H1 (cell line): ENCODE measurements at regions not wholly inside any gene's neighbourhood (a gene's known extent, or its start where the extent isn't known, plus 50 kb on each side); places are given as distances from the start of the nearest gene placed in this dataset.

Experiments
- CTCF ChIA-PET: fragments of 300-600 bp; sonication (Branson Sonifier 250); formaldehyde crosslinking; loops from one replicate; lab custom pipeline; 2021; ENCODE audit not compliant: partially characterized antibody; lab: Charles Lee
- POLR2A ChIA-PET: fragments of 300-600 bp; sonication (Branson Sonifier 250); formaldehyde crosslinking; loops from one replicate; lab custom pipeline; 2021; ENCODE audit warnings: inconsistent platforms; ENCODE audit not compliant: partially characterized antibody; lab: Charles Lee
- DNase-seq, 2 experiments: peaks; one replicate each; pipeline versions ENCODE4 v3.0.0 to v3.0.0-alpha.2; 2010 to 2022; ENCODE audit warnings: low spot score in 2 of 2, low read depth in 1 of 2, mixed read lengths in 1 of 2
- FAIRE-seq: peaks from 2 replicates; lab custom pipeline; 2011; peaks lifted over from hg19 to GRCh38; lab: Jason Lieb, UNC
- H2AFZ ChIP-seq: 2 replicates; pipeline ENCODE4 v1.8.1; 2012; ENCODE audit warnings: low read length, inconsistent platforms
- H2AK5ac ChIP-seq: 2 replicates; pipeline ENCODE4 v1.6.1; 2013; ENCODE audit warnings: low read depth, low read length
- H2BK120ac ChIP-seq: replicated peaks from 2 replicates; pipeline ENCODE3; 2013; ENCODE audit warnings: low read depth, low read length, inconsistent platforms
- H2BK12ac ChIP-seq: 2 replicates; pipeline ENCODE4 v1.6.1; 2013; ENCODE audit warnings: low read depth, low read length
- H2BK15ac ChIP-seq: 2 replicates; pipeline ENCODE4 v1.6.1; 2013; ENCODE audit warnings: low read length
- H2BK20ac ChIP-seq: 2 replicates; pipeline ENCODE4 v1.6.1; 2013; ENCODE audit warnings: low read length
- H2BK5ac ChIP-seq: 2 replicates; pipeline ENCODE4 v1.6.1; 2013; ENCODE audit warnings: low read depth, low read length
- H3K14ac ChIP-seq: 2 replicates; pipeline ENCODE4 v1.6.1; 2013; ENCODE audit warnings: inconsistent platforms; ENCODE audit not compliant: insufficient read length
- H3K18ac ChIP-seq: 2 replicates; pipeline ENCODE4 v1.6.1; 2013; ENCODE audit warnings: low read length; ENCODE audit errors: extremely low read depth
- H3K23ac ChIP-seq: 2 replicates; pipeline ENCODE4 v1.6.1; 2013; ENCODE audit warnings: inconsistent platforms; ENCODE audit not compliant: insufficient read length
- H3K23me2 ChIP-seq: 2 replicates; pipeline ENCODE4 v1.6.1; 2013; ENCODE audit warnings: low read depth, low read length
- H3K27ac ChIP-seq: 2 replicates; pipeline ENCODE4 v1.6.1; 2011; ENCODE audit warnings: low read depth, low read length, inconsistent platforms
- H3K27me3 ChIP-seq, 4 experiments: replicated peaks in 1 of 4; 1 replicate in 1 of 4; 2 replicates in 3 of 4; pipeline versions ENCODE4 v1.6.1 to v1.8.1; 2011 to 2013; ENCODE audit warnings: low read length in 3 of 4, mild to moderate bottlenecking in 3 of 4, inconsistent platforms in 2 of 4, mixed read lengths in 2 of 4, moderate library complexity in 1 of 4; ENCODE audit not compliant: control insufficient read depth in 3 of 4, insufficient read depth in 3 of 4; ENCODE audit errors: extremely low read depth in 1 of 4
- H3K36me3 ChIP-seq, 4 experiments: 2 replicates each; pipeline versions ENCODE4 v1.6.1 to v1.8.1; 2011 to 2013; ENCODE audit warnings: mild to moderate bottlenecking in 4 of 4, low read length in 3 of 4, moderate library complexity in 2 of 4, control low read depth in 1 of 4, inconsistent platforms in 1 of 4; ENCODE audit not compliant: insufficient read depth in 4 of 4, control insufficient read depth in 2 of 4
- H3K4ac ChIP-seq: replicated peaks from 2 replicates; pipeline ENCODE3; 2013; ENCODE audit warnings: low read length, low read depth, mixed read lengths, inconsistent platforms; ENCODE audit not compliant: insufficient read length
- H3K4me1 ChIP-seq, 4 experiments: replicated peaks in 1 of 4; 1 replicate in 1 of 4; 2 replicates in 3 of 4; pipeline versions ENCODE4 v1.6.1 to v1.8.1; 2011 to 2013; ENCODE audit warnings: low read length in 3 of 4, inconsistent platforms in 2 of 4, mixed read lengths in 1 of 4; ENCODE audit not compliant: insufficient read depth in 4 of 4, control insufficient read depth in 3 of 4
- H3K4me2 ChIP-seq, 2 experiments: 2 replicates each; pipeline versions ENCODE4 v1.6.1 to v1.8.1; 2011 to 2013; ENCODE audit warnings: low read depth in 2 of 2, low read length in 2 of 2, control low read depth in 1 of 2, inconsistent platforms in 1 of 2, mild to moderate bottlenecking in 1 of 2; ENCODE audit not compliant: insufficient read depth in 1 of 2
- H3K4me3 ChIP-seq, 4 experiments: fragments of 200-600, 300-600 bp in 1 of 4; sonication (generic), shearing (Covaris generic), sonication (Bioruptor Twin) in 1 of 4; 2 replicates each; pipeline versions ENCODE4 v1.5.1 to v1.8.1; 2011 to 2016; ENCODE audit warnings: low read length in 4 of 4, low read depth in 3 of 4, control low read depth in 2 of 4, inconsistent platforms in 2 of 4, mild to moderate bottlenecking in 2 of 4, mixed read lengths in 1 of 4, moderate library complexity in 1 of 4; ENCODE audit not compliant: insufficient read depth in 2 of 4; ENCODE audit errors: extremely low read depth in 1 of 4
- H3K56ac ChIP-seq: replicated peaks from 2 replicates; pipeline ENCODE3; 2013; ENCODE audit warnings: low read depth, mild to moderate bottlenecking, mixed read lengths, low read length, inconsistent platforms; ENCODE audit not compliant: insufficient read length
- H3K79me1 ChIP-seq: 2 replicates; pipeline ENCODE4 v1.6.1; 2013; ENCODE audit warnings: low read depth, low read length, control low read depth
- H3K79me2 ChIP-seq, 2 experiments: 2 replicates each; pipeline versions ENCODE4 v1.6.1 to v1.8.1; 2012 to 2013; ENCODE audit warnings: low read length in 2 of 2, mild to moderate bottlenecking in 2 of 2, inconsistent platforms in 1 of 2; ENCODE audit not compliant: insufficient read depth in 2 of 2, control insufficient read depth in 1 of 2
- H3K9ac ChIP-seq, 4 experiments: replicated peaks in 1 of 4; 1 replicate in 1 of 4; 2 replicates in 3 of 4; pipeline versions ENCODE4 v1.6.1 to v1.8.1; 2011 to 2013; ENCODE audit warnings: low read depth in 3 of 4, low read length in 3 of 4, control low read depth in 2 of 4, mild to moderate bottlenecking in 2 of 4, moderate library complexity in 2 of 4, inconsistent platforms in 1 of 4; ENCODE audit errors: extremely low read depth in 1 of 4
- H3K9me3 ChIP-seq, 2 experiments: 2 replicates each; pipeline versions ENCODE4 v1.6.1 to v1.8.1; 2012 to 2013; ENCODE audit warnings: mild to moderate bottlenecking in 2 of 2, moderate library complexity in 2 of 2, control low read depth in 1 of 2, inconsistent platforms in 1 of 2, low read depth in 1 of 2, low read length in 1 of 2, mixed read lengths in 1 of 2; ENCODE audit not compliant: insufficient read depth in 2 of 2
- H4K20me1 ChIP-seq, 2 experiments: replicated peaks in 1 of 2; 2 replicates each; pipeline versions ENCODE3 to v1.8.1; 2011 to 2013; ENCODE audit warnings: inconsistent platforms in 2 of 2, low read length in 2 of 2, mild to moderate bottlenecking in 1 of 2; ENCODE audit not compliant: insufficient read depth in 2 of 2, control insufficient read depth in 1 of 2
- H4K5ac ChIP-seq: 2 replicates; pipeline ENCODE4 v1.6.1; 2013; ENCODE audit warnings: low read length, low read depth, mixed read lengths, inconsistent platforms; ENCODE audit not compliant: insufficient read length
- H4K8ac ChIP-seq: 2 replicates; pipeline ENCODE4 v1.8.0; 2013; ENCODE audit warnings: mild to moderate bottlenecking, moderate library complexity, low read length, inconsistent platforms; ENCODE audit not compliant: insufficient read depth; ENCODE audit errors: extremely low read depth
- H4K91ac ChIP-seq: replicated peaks from 2 replicates; pipeline ENCODE3; 2013; ENCODE audit warnings: low read length, mixed read lengths, inconsistent platforms; ENCODE audit not compliant: insufficient read length
- ASH2L ChIP-seq: fragments of 200-600, 300-600 bp; sonication (generic); IDR thresholded peaks from one replicate; pipeline ENCODE4 v1.7.1; 2017; ENCODE audit warnings: low read length
- CREB1 ChIP-seq: IDR thresholded peaks from 2 replicates; pipeline ENCODE4 v1.6.1; 2012; ENCODE audit warnings: inconsistent platforms
- EP300 ChIP-seq, 2 experiments: IDR thresholded peaks; 1 replicate in 1 of 2; 2 replicates in 1 of 2; pipeline ENCODE4 v1.6.1; 2011 to 2012; ENCODE audit warnings: low read depth in 2 of 2, low read length in 2 of 2, mild to moderate bottlenecking in 2 of 2, borderline replicate concordance in 1 of 2, inconsistent platforms in 1 of 2, moderate library complexity in 1 of 2
- FOSL1 ChIP-seq: IDR thresholded peaks from 2 replicates; pipeline ENCODE4 v1.6.1; 2011; ENCODE audit warnings: mild to moderate bottlenecking, low read depth, low read length, moderate library complexity; ENCODE audit not compliant: insufficient read depth
- HDAC2 ChIP-seq, 2 experiments: fragments of 300-600 bp in 1 of 2; sonication (generic) in 1 of 2; IDR thresholded peaks; 2 replicates each; pipeline ENCODE4 v1.6.1; 2011 to 2012; ENCODE audit warnings: low read depth in 2 of 2, low read length in 2 of 2, mild to moderate bottlenecking in 2 of 2, moderate library complexity in 2 of 2, borderline replicate concordance in 1 of 2, inconsistent platforms in 1 of 2
- RBBP5 ChIP-seq: IDR thresholded peaks from 2 replicates; pipeline ENCODE4 v1.7.1; 2012; ENCODE audit warnings: low read depth, mild to moderate bottlenecking, inconsistent platforms, low read length, moderate library complexity, borderline replicate concordance
- SP1 ChIP-seq: IDR thresholded peaks from 2 replicates; pipeline ENCODE4 v1.6.1; 2011; ENCODE audit warnings: low read depth, low read length
- YY1 ChIP-seq: IDR thresholded peaks from 2 replicates; pipeline ENCODE4 v1.6.1; 2011; ENCODE audit warnings: low read depth, mild to moderate bottlenecking, low read length
- WGBS, 2 experiments: shearing (Covaris generic) in 1 of 2; methylation state at CpG; one replicate each; pipeline versions ENCODE4 v1.1.6 to v1.1.7; 2013 to 2015; ENCODE audit warnings: low lambda C conversion rate in 2 of 2, mixed read lengths in 2 of 2, inconsistent platforms in 1 of 2, low coverage in 1 of 2, missing lambda C conversion rate in 1 of 2; ENCODE audit not compliant: insufficient replicate concordance in 2 of 2, insufficient coverage in 1 of 2, insufficient read length in 1 of 2; ENCODE audit errors: extremely low coverage in 1 of 2, missing lambda C conversion rate in 1 of 2; 5-methylcytosine and 5-hydroxymethylcytosine counted together

DNA sequence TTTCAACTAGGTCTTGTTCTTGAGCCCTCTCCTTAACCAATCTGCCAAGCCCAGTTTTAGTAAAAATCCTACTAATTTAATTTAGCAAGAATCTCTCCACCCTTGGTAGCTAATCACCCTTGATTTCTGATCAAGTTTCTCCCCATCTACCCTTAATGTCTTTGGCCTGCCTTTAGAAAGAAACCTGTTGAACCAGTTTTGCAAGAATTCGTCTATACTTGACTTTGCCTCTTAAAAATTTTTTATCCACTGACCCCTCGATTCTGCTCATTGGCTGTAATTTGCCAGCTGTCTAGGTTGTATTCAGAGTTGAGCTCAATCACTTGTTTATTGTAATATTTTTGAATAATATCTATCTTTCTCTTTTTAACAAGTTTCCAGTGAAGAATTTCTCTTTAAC is 1138.5 kb downstream of the CDH11 start:
- Histone ChIP-seq H3K56ac (no peak overlapping the region), H3K4ac (no peak overlapping the region), H3K4me2 (peak overlapping the region; percentile 59 to 62), H3K14ac (no peak overlapping the region), H3K27me3 (no peaks in the 10 kb centered on the region; a peak in 1 of 7 replicates), H4K20me1 (no peaks in the 10 kb centered on the region), H3K9me3 (no peaks in the 10 kb centered on the region), H3K36me3 (no peaks in the 10 kb centered on the region), H3K23me2 (no peaks in the 10 kb centered on the region), H2BK20ac (0 out of 2 replicates have a peak overlapping the region, but pooled peaks have one; percentile 98), H4K5ac (no peak overlapping the region), H3K9ac (no peak overlapping the region), H2BK12ac (no peak overlapping the region; the same call in 1 of the 2 replicates), H3K79me1 (no peaks in the 10 kb centered on the region), H2AFZ (no peak overlapping the region), H4K91ac (no peak overlapping the region), H3K4me3 (peak overlapping the region in 1 of 4 experiments; percentile 39; a peak in 2 of 8 replicates), H2BK120ac (no peak overlapping the region), H4K8ac (no peak overlapping the region), H2BK15ac (no peak overlapping the region), H3K18ac (peak overlapping the region; percentile 68; the same call in 1 of the 2 replicates), H3K4me1 (peaks cover 8 to 26% (median 15%) of the 10 kb centered on the region in 4 experiments), H3K23ac (no peak overlapping the region), H2AK5ac (no peak overlapping the region), H3K79me2 (no peaks in the 10 kb centered on the region), H2BK5ac (peak overlapping the region; percentile 68; the same call in 1 of the 2 replicates), H3K27ac (no peak overlapping the region)
- CTCF ChIA-PET = no interaction called here
- WGBS, 2 experiments = 60% methylated on average over 2 of the region's 2 CpGs; no CpG with 5 or more reads in 1 of the 2 experiments
- DNase-seq (no peak), FAIRE-seq (no peak)
- no peak for TF ChIP-seq FOSL1
- TF ChIP-seq ASH2L = peak; percentile 56
- TF ChIP-seq SP1 = peak; percentile 74; the same call in 1 of the 2 replicates
- 0 out of 2 replicates have a peak, but pooled peaks have one; percentile 48 for TF ChIP-seq RBBP5
- no peak for TF ChIP-seq CREB1
- no peak for TF ChIP-seq YY1
- 0 out of 3 replicates have a peak, but pooled peaks of 1 of the 2 experiments have one; percentile 31 for TF ChIP-seq EP300 (IDR thresholded peaks at IDR 0.05; ENCODE audit: borderline replicate concordance in 1 of 2, low read depth in 2 of 2, low read length in 2 of 2)
- 0 out of 4 replicates have a peak, but pooled peaks of 1 of the 2 experiments have one; percentile 11 for TF ChIP-seq HDAC2 (IDR thresholded peaks at IDR 0.05; ENCODE audit: borderline replicate concordance in 1 of 2, low read depth in 2 of 2, low read length in 2 of 2)
- POLR2A ChIA-PET = no interaction called here
